Lung (tissue), 11 donors: ENCODE measurements at regions not wholly inside any gene's neighbourhood (a gene's known extent, or its start where the extent isn't known, plus 50 kb on each side); places are given as distances from the start of the nearest gene placed in this dataset.

Source experiments
- ATAC-seq: fragments of 200-7000 bp; cut with Tn5 transposase; one replicate; pipeline ENCODE4 v1.9.1; 2020; ENCODE audit warnings: moderate number of reproducible peaks; ENCODE audit not compliant: insufficient read depth, low FRiP score
- DNase-seq, 3 donors: peaks; one replicate each; pipeline ENCODE4 v3.0.0-alpha.2; 2013 to 2017
- H3K27ac ChIP-seq, 2 donors: one replicate each; pipeline ENCODE4 v1.5.1; 2013; ENCODE audit warnings: mild to moderate bottlenecking in 2 of 2, moderate library complexity in 2 of 2, control low read depth in 1 of 2, inconsistent platforms in 1 of 2, low read depth in 1 of 2, low read length in 1 of 2
- H3K27me3 ChIP-seq, 3 donors: one replicate each; pipeline ENCODE4 v1.5.1; 2013; ENCODE audit warnings: low read length in 2 of 3; ENCODE audit not compliant: control insufficient read depth in 3 of 3, insufficient read depth in 3 of 3
- H3K36me3 ChIP-seq, 4 donors: one replicate each; pipeline ENCODE4 v1.5.1; 2013; ENCODE audit warnings: low read length in 4 of 4, mild to moderate bottlenecking in 1 of 4, moderate library complexity in 1 of 4; ENCODE audit not compliant: control insufficient read depth in 4 of 4, insufficient read depth in 4 of 4
- H3K4me1 ChIP-seq, 5 donors: one replicate each; pipeline ENCODE4 v1.5.1; 2013; ENCODE audit warnings: low read length in 5 of 5, mild to moderate bottlenecking in 2 of 5, moderate library complexity in 1 of 5; ENCODE audit not compliant: control insufficient read depth in 5 of 5, insufficient read depth in 5 of 5
- H3K4me3 ChIP-seq: one replicate; pipeline ENCODE4 v1.5.1; 2013; ENCODE audit warnings: mild to moderate bottlenecking, control low read depth, moderate library complexity
- H3K9ac ChIP-seq, 2 donors: one replicate each; pipeline ENCODE4 v1.5.1; 2013; ENCODE audit warnings: low read length in 2 of 2, control low read depth in 1 of 2; ENCODE audit not compliant: insufficient read depth in 1 of 2
- H3K9me3 ChIP-seq, 4 donors: one replicate each; pipeline ENCODE4 v1.5.1; 2013; ENCODE audit warnings: low read length in 3 of 4, mild to moderate bottlenecking in 1 of 4, moderate library complexity in 1 of 4; ENCODE audit not compliant: control insufficient read depth in 4 of 4, insufficient read depth in 3 of 4
- WGBS, 2 donors: extraction: QIAGEN DNeasy Blood & Tissue Kit; methylation state at CpG; one replicate each; pipeline ENCODE4 v1.1.7; 2013; 5-methylcytosine and 5-hydroxymethylcytosine counted together
- TF ChIP-seq, protein P1 (sequence below): IDR thresholded peaks from 2 replicates; pipeline ENCODE4 v1.5.1; 2012; ENCODE audit warnings: mild to moderate bottlenecking; ENCODE audit errors: control extremely low read depth, extremely low read depth
- donor health status: control.
- donor health status: control.
- donor health status: Bipolar disorder and iron deficiency.
- donor health status: healthy.
- donor health status: DM: yes; HTN: yes; CAD: no.

GRCh38 chr16:59514651-59515050, 780.5 kb upstream of the GOT2 start:
- WGBS, 2 donors, result 85 to 92% methylated on average over 4 of the region's 4 CpGs

GRCh38 chr16:59510008-59510424, 775.9 kb upstream of the GOT2 start:
- Histone ChIP-seq H3K27me3 (no peaks in the 10 kb centered on the region), H3K4me3 (no peak overlapping the region), H3K4me1 (no peaks in the 10 kb centered on the region), H3K36me3 (no peaks in the 10 kb centered on the region), H3K9ac (no peak overlapping the region), H3K9me3 (no peaks in the 10 kb centered on the region), H3K27ac (no peak overlapping the region)
- 78 to 79% methylated on average over 3 of the region's 3 CpGs for WGBS, 2 donors
- DNase-seq (no peak), ATAC-seq (no peak)
- TF ChIP-seq, protein P1, sequence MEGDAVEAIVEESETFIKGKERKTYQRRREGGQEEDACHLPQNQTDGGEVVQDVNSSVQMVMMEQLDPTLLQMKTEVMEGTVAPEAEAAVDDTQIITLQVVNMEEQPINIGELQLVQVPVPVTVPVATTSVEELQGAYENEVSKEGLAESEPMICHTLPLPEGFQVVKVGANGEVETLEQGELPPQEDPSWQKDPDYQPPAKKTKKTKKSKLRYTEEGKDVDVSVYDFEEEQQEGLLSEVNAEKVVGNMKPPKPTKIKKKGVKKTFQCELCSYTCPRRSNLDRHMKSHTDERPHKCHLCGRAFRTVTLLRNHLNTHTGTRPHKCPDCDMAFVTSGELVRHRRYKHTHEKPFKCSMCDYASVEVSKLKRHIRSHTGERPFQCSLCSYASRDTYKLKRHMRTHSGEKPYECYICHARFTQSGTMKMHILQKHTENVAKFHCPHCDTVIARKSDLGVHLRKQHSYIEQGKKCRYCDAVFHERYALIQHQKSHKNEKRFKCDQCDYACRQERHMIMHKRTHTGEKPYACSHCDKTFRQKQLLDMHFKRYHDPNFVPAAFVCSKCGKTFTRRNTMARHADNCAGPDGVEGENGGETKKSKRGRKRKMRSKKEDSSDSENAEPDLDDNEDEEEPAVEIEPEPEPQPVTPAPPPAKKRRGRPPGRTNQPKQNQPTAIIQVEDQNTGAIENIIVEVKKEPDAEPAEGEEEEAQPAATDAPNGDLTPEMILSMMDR, result no peak

More at GRCh38 chr16:59514651-59515050, 780.5 kb upstream of the GOT2 start:
- no peaks in the 10 kb centered on the region for H3K9me3 ChIP-seq
- DNase-seq (no peak), ATAC-seq (no peak)
- no peaks in the 10 kb centered on the region for H3K4me1 ChIP-seq
- TF ChIP-seq, protein P1, result no peak
- H3K9ac ChIP-seq, result no peak overlapping the region
- no peaks in the 10 kb centered on the region for H3K36me3 ChIP-seq
- no peak overlapping the region for H3K27ac ChIP-seq
- H3K4me3 ChIP-seq, result no peak overlapping the region
- no peaks in the 10 kb centered on the region for H3K27me3 ChIP-seq

DNA sequence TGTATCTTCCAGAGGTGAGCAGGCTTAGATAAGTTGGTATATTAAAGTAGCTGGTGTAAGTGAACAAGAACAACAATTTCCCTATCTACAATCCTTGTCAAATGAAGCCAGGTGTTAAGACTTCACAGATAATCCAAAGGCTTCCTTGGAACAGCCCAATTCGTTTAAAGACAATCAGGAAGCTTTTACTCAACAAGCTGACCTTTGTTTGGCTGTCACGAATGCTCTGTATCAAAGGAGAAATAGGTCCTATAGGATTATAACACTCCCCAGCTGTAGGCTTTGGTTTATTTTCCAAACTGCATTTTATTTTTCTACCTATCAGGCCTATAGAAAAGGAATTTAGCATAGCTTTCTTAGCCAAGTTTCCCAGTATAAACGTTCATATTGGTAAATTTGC, 766.5 kb upstream of the GOT2 start:
- H3K9me3 ChIP-seq, result no peaks in the 10 kb centered on the region
- no peaks in the 10 kb centered on the region for H3K27me3 ChIP-seq
- no peaks in the 10 kb centered on the region for H3K4me1 ChIP-seq
- DNase-seq (no peak), ATAC-seq (no peak)
- 60 to 73% methylated on average over 3 of the region's 3 CpGs for WGBS, 2 donors
- TF ChIP-seq, protein P1, result no peak
- no peak overlapping the region for H3K9ac ChIP-seq
- H3K4me3 ChIP-seq, result no peak overlapping the region
- no peaks in the 10 kb centered on the region for H3K36me3 ChIP-seq
- no peak overlapping the region for H3K27ac ChIP-seq

DNA sequence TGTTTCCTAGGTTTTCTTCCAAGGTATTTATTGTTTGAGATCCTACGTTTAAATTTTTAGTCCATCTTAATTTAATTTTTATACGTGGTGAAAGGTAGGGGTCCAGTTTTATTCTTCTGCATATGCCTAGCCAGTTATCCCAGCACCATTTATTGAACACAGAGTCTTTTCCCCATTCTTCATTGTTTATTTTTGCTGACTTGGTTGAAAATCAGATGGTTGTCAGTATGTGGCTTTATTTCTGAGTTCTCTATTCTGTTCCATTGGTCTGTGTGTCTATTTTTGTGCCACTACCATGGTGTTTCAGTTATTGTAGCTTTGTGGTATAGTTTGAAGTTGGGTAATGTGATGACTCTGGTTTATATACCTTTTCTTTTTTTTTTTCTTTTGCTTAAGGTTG, 753.0 kb upstream of the GOT2 start:
- no peaks in the 10 kb centered on the region for H3K9me3 ChIP-seq
- peaks cover 0 to 3% (median 0%) of the 10 kb centered on the region in 3 donors for H3K27me3 ChIP-seq
- H3K27ac ChIP-seq, result no peak overlapping the region
- no peak overlapping the region for H3K4me3 ChIP-seq
- TF ChIP-seq, protein P1, result no peak
- 89 to 92% methylated on average over 2 of the region's 2 CpGs for WGBS, 2 donors
- DNase-seq (no peak), ATAC-seq (no peak)
- no peak overlapping the region for H3K9ac ChIP-seq
- no peaks in the 10 kb centered on the region for H3K4me1 ChIP-seq
- H3K36me3 ChIP-seq, result no peaks in the 10 kb centered on the region
